ENCODE measurements at regions not wholly inside any gene's neighbourhood (a gene's known extent, or its start where the extent isn't known, plus 50 kb on each side); places are given as distances from the start of the nearest gene placed in this dataset.

- no peak for DNase-seq
- Mint-ChIP-seq H3K36me3 (ENCODE audit: low read depth) (no peaks in the 10 kb centered on the region), H3K27ac (no peak overlapping the region), H3K9me3 (peaks cover 5% of the 10 kb centered on the region), H3K4me1 (no peaks in the 10 kb centered on the region), H3K27me3 (no peaks in the 10 kb centered on the region), H3K4me3 (no peak overlapping the region)
- intact Hi-C loops (cut with micrococcal nuclease), result no loop called here
These were observed 597.1 kb upstream of the ACVR2A start for GRCh38 chr2:147247749-147248148.

GRCh38 chr2:147242445-147242844 lies 602.4 kb upstream of the ACVR2A start:
- H3K27me3 Mint-ChIP-seq, result peaks cover 9% of the 10 kb centered on the region
- no peak overlapping the region for H3K4me3 Mint-ChIP-seq
- intact Hi-C loops (cut with micrococcal nuclease), result no loop called here
- H3K27ac Mint-ChIP-seq, result no peak overlapping the region
- H3K9me3 Mint-ChIP-seq, result no peaks in the 10 kb centered on the region
- no peaks in the 10 kb centered on the region for H3K36me3 Mint-ChIP-seq (ENCODE audit: low read depth)
- DNase-seq, result no peak
- no peaks in the 10 kb centered on the region for H3K4me1 Mint-ChIP-seq

- no peaks in the 10 kb centered on the region for H3K4me1 Mint-ChIP-seq
- DNase-seq, result no peak
- intact Hi-C loops (cut with micrococcal nuclease), result no loop called here
- H3K27ac Mint-ChIP-seq, result no peak overlapping the region
- no peak overlapping the region for H3K4me3 Mint-ChIP-seq
- no peaks in the 10 kb centered on the region for H3K36me3 Mint-ChIP-seq (ENCODE audit: low read depth)
- peaks cover 9% of the 10 kb centered on the region for H3K27me3 Mint-ChIP-seq
- no peaks in the 10 kb centered on the region for H3K9me3 Mint-ChIP-seq
These were observed 608.2 kb upstream of the ACVR2A start for GRCh38 chr2:147236601-147237000.

GRCh38 chr2:147232225-147232669 lies 612.6 kb upstream of the ACVR2A start:
- intact Hi-C loops (cut with micrococcal nuclease), result loop anchor here (5.0 kb wide), 1 partner anchor 50 kb away; no protein-coding TSS in a partner anchor
- DNase-seq, result no peak
- Mint-ChIP-seq H3K27me3 (no peaks in the 10 kb centered on the region), H3K4me1 (no peaks in the 10 kb centered on the region), H3K27ac (no peak overlapping the region), H3K36me3 (ENCODE audit: low read depth) (no peaks in the 10 kb centered on the region), H3K4me3 (no peak overlapping the region), H3K9me3 (peaks cover 3% of the 10 kb centered on the region)

- peaks cover 3% of the 10 kb centered on the region for H3K9me3 Mint-ChIP-seq
- no peaks in the 10 kb centered on the region for H3K27me3 Mint-ChIP-seq
- DNase-seq, result no peak
- intact Hi-C loops (cut with micrococcal nuclease), result loop anchor here (5.0 kb wide), 1 partner anchor 49 kb away; no protein-coding TSS in a partner anchor
- H3K4me3 Mint-ChIP-seq, result no peak overlapping the region
- no peak overlapping the region for H3K27ac Mint-ChIP-seq
- H3K4me1 Mint-ChIP-seq, result no peaks in the 10 kb centered on the region
- H3K36me3 Mint-ChIP-seq (ENCODE audit: low read depth), result no peaks in the 10 kb centered on the region
These were observed 613.2 kb upstream of the ACVR2A start for GRCh38 chr2:147231607-147232006.

GRCh38 chr2:147231081-147231480 lies 613.7 kb upstream of the ACVR2A start:
- intact Hi-C loops (cut with micrococcal nuclease), result loop anchor here (5.0 kb wide), 1 partner anchor 49 kb away; no protein-coding TSS in a partner anchor
- Mint-ChIP-seq H3K9me3 (peaks cover 3% of the 10 kb centered on the region), H3K27me3 (no peaks in the 10 kb centered on the region), H3K4me1 (no peaks in the 10 kb centered on the region), H3K27ac (no peak overlapping the region), H3K4me3 (no peak overlapping the region), H3K36me3 (ENCODE audit: low read depth) (no peaks in the 10 kb centered on the region)
- no peak for DNase-seq

- no peaks in the 10 kb centered on the region for H3K36me3 Mint-ChIP-seq (ENCODE audit: low read depth)
- H3K4me1 Mint-ChIP-seq, result no peaks in the 10 kb centered on the region
- intact Hi-C loops (cut with micrococcal nuclease), result no loop called here
- no peak overlapping the region for H3K4me3 Mint-ChIP-seq
- DNase-seq, result no peak
- peaks cover 3% of the 10 kb centered on the region for H3K9me3 Mint-ChIP-seq
- H3K27ac Mint-ChIP-seq, result no peak overlapping the region
- no peaks in the 10 kb centered on the region for H3K27me3 Mint-ChIP-seq
These were observed 617.5 kb upstream of the ACVR2A start for GRCh38 chr2:147227313-147227712.

- intact Hi-C loops (cut with micrococcal nuclease), result no loop called here
- H3K9me3 Mint-ChIP-seq, result peaks cover 7% of the 10 kb centered on the region
- no peak overlapping the region for H3K27ac Mint-ChIP-seq
- no peak for DNase-seq
- H3K4me1 Mint-ChIP-seq, result no peaks in the 10 kb centered on the region
- H3K27me3 Mint-ChIP-seq, result no peaks in the 10 kb centered on the region
- H3K36me3 Mint-ChIP-seq (ENCODE audit: low read depth), result no peaks in the 10 kb centered on the region
- H3K4me3 Mint-ChIP-seq, result no peak overlapping the region
These were observed 620.8 kb upstream of the ACVR2A start for GRCh38 chr2:147224070-147224469.

GRCh38 chr2:147223553-147224060 lies 621.2 kb upstream of the ACVR2A start:
- DNase-seq, result no peak
- Mint-ChIP-seq H3K4me1 (no peaks in the 10 kb centered on the region), H3K36me3 (ENCODE audit: low read depth) (no peaks in the 10 kb centered on the region), H3K9me3 (peaks cover 7% of the 10 kb centered on the region), H3K4me3 (no peak overlapping the region), H3K27me3 (no peaks in the 10 kb centered on the region), H3K27ac (no peak overlapping the region)
- intact Hi-C loops (cut with micrococcal nuclease), result no loop called here

- H3K36me3 Mint-ChIP-seq (ENCODE audit: low read depth), result no peaks in the 10 kb centered on the region
- H3K27ac Mint-ChIP-seq, result no peak overlapping the region
- intact Hi-C loops (cut with micrococcal nuclease), result no loop called here
- no peak for DNase-seq
- no peaks in the 10 kb centered on the region for H3K27me3 Mint-ChIP-seq
- no peak overlapping the region for H3K4me3 Mint-ChIP-seq
- H3K4me1 Mint-ChIP-seq, result no peaks in the 10 kb centered on the region
- peaks cover 7% of the 10 kb centered on the region for H3K9me3 Mint-ChIP-seq
These were observed 621.7 kb upstream of the ACVR2A start for GRCh38 chr2:147223119-147223518.

GRCh38 chr2:147222506-147222905 lies 622.3 kb upstream of the ACVR2A start:
- Mint-ChIP-seq H3K4me3 (no peak overlapping the region), H3K27me3 (no peaks in the 10 kb centered on the region), H3K36me3 (ENCODE audit: low read depth) (no peaks in the 10 kb centered on the region), H3K9me3 (peaks cover 7% of the 10 kb centered on the region), H3K4me1 (no peaks in the 10 kb centered on the region), H3K27ac (no peak overlapping the region)
- intact Hi-C loops (cut with micrococcal nuclease), result no loop called here
- no peak for DNase-seq

- DNase-seq, result no peak
- intact Hi-C loops (cut with micrococcal nuclease), result no loop called here
- Mint-ChIP-seq H3K4me1 (peaks cover 2% of the 10 kb centered on the region), H3K9me3 (peaks cover 10% of the 10 kb centered on the region), H3K27me3 (no peaks in the 10 kb centered on the region), H3K36me3 (ENCODE audit: low read depth) (no peaks in the 10 kb centered on the region), H3K4me3 (no peak overlapping the region), H3K27ac (no peak overlapping the region)
These were observed 629.9 kb upstream of the ACVR2A start for GRCh38 chr2:147214914-147215313.

- Mint-ChIP-seq H3K4me1 (peaks cover 2% of the 10 kb centered on the region), H3K27me3 (no peaks in the 10 kb centered on the region), H3K4me3 (no peak overlapping the region), H3K36me3 (ENCODE audit: low read depth) (no peaks in the 10 kb centered on the region), H3K27ac (no peak overlapping the region), H3K9me3 (peaks cover 12% of the 10 kb centered on the region)
- intact Hi-C loops (cut with micrococcal nuclease), result no loop called here
- no peak for DNase-seq
These were observed 633.3 kb upstream of the ACVR2A start for GRCh38 chr2:147211484-147211883.

- Mint-ChIP-seq H3K9me3 (peaks cover 23% of the 10 kb centered on the region), H3K27me3 (peaks cover 3% of the 10 kb centered on the region), H3K36me3 (ENCODE audit: low read depth) (peaks cover 2% of the 10 kb centered on the region), H3K27ac (no peak overlapping the region), H3K4me3 (no peak overlapping the region), H3K4me1 (no peaks in the 10 kb centered on the region)
- no peak for DNase-seq
- intact Hi-C loops (cut with micrococcal nuclease), result no loop called here
These were observed 640.7 kb upstream of the ACVR2A start for GRCh38 chr2:147204102-147204501.

- no peaks in the 10 kb centered on the region for H3K36me3 Mint-ChIP-seq (ENCODE audit: low read depth)
These were observed 646.1 kb upstream of the ACVR2A start for GRCh38 chr2:147198651-147199171.

More at GRCh38 chr2:147198651-147199171, 646.1 kb upstream of the ACVR2A start:
- DNase-seq, result no peak
- intact Hi-C loops (cut with micrococcal nuclease), result no loop called here
- H3K27ac Mint-ChIP-seq, result no peak overlapping the region
- no peak overlapping the region for H3K4me3 Mint-ChIP-seq
- H3K27me3 Mint-ChIP-seq, result peaks cover 5% of the 10 kb centered on the region
- H3K9me3 Mint-ChIP-seq, result peaks cover 8% of the 10 kb centered on the region
- H3K4me1 Mint-ChIP-seq, result no peaks in the 10 kb centered on the region
